ENCODE measurements at regions not wholly inside any gene's neighbourhood (a gene's known extent, or its start where the extent isn't known, plus 50 kb on each side); places are given as distances from the start of the nearest gene placed in this dataset.
"Not testable (repeated sequence)": the region's sequence is repeated elsewhere in the genome, so short reads cannot be mapped to it uniquely, and the experiment has no call there.

- Histone ChIP-seq H3K9ac (ENCODE audit: low read depth, low read length) (no peak overlapping the region), H3K36me3 (ENCODE audit: control insufficient read depth, insufficient read depth, low read length) (no peaks in the 10 kb centered on the region), H3K27ac (ENCODE audit: low read depth, low read length) (no peak overlapping the region), H3K27me3 (ENCODE audit: control insufficient read depth, insufficient read depth, low read length) (0 out of 2 replicates have a peak, but pooled peaks cover 5% of the 10 kb centered on the region), H3K4me1 (ENCODE audit: control insufficient read depth, insufficient read depth, low read length) (peaks cover 21% of the 10 kb centered on the region), H3K4me3 (ENCODE audit: low read depth, low read length) (no peak overlapping the region), H3K9me3 (ENCODE audit: control insufficient read depth, insufficient read depth, low read length) (no peaks in the 10 kb centered on the region)
These were observed 789.7 kb upstream of the RAB6C start for GRCh38 chr2:129189617-129190319.

- H3K27me3 ChIP-seq (ENCODE audit: control insufficient read depth, insufficient read depth, low read length) = 0 out of 2 replicates have a peak, but pooled peaks cover 5% of the 10 kb centered on the region
- no peaks in the 10 kb centered on the region for H3K36me3 ChIP-seq (ENCODE audit: control insufficient read depth, insufficient read depth, low read length)
- no peak overlapping the region for H3K4me3 ChIP-seq (ENCODE audit: low read depth, low read length)
- H3K27ac ChIP-seq (ENCODE audit: low read depth, low read length) = no peak overlapping the region
- H3K9me3 ChIP-seq (ENCODE audit: control insufficient read depth, insufficient read depth, low read length) = no peaks in the 10 kb centered on the region
- no peak overlapping the region for H3K9ac ChIP-seq (ENCODE audit: low read depth, low read length)
- H3K4me1 ChIP-seq (ENCODE audit: control insufficient read depth, insufficient read depth, low read length) = peaks cover 21% of the 10 kb centered on the region
These were observed 789.0 kb upstream of the RAB6C start for GRCh38 chr2:129190494-129190893.

GRCh38 chr2:129191530-129191929 lies 787.9 kb upstream of the RAB6C start:
- Histone ChIP-seq H3K27me3 (ENCODE audit: control insufficient read depth, insufficient read depth, low read length) (0 out of 2 replicates have a peak, but pooled peaks cover 5% of the 10 kb centered on the region), H3K4me1 (ENCODE audit: control insufficient read depth, insufficient read depth, low read length) (peaks cover 21% of the 10 kb centered on the region), H3K9ac (ENCODE audit: low read depth, low read length) (0 out of 2 replicates have a peak overlapping the region, but pooled peaks have one; percentile 9), H3K36me3 (ENCODE audit: control insufficient read depth, insufficient read depth, low read length) (no peaks in the 10 kb centered on the region), H3K9me3 (ENCODE audit: control insufficient read depth, insufficient read depth, low read length) (no peaks in the 10 kb centered on the region), H3K4me3 (ENCODE audit: low read depth, low read length) (no peak overlapping the region), H3K27ac (ENCODE audit: low read depth, low read length) (peak overlapping the region; percentile 56)

- Histone ChIP-seq H3K4me3 (ENCODE audit: low read depth, low read length) (no peak overlapping the region), H3K36me3 (ENCODE audit: control insufficient read depth, insufficient read depth, low read length) (no peaks in the 10 kb centered on the region), H3K27me3 (ENCODE audit: control insufficient read depth, insufficient read depth, low read length) (0 out of 2 replicates have a peak, but pooled peaks cover 5% of the 10 kb centered on the region), H3K4me1 (ENCODE audit: control insufficient read depth, insufficient read depth, low read length) (peaks cover 21% of the 10 kb centered on the region), H3K27ac (ENCODE audit: low read depth, low read length) (no peak overlapping the region), H3K9ac (ENCODE audit: low read depth, low read length) (no peak overlapping the region), H3K9me3 (ENCODE audit: control insufficient read depth, insufficient read depth, low read length) (no peaks in the 10 kb centered on the region)
These were observed 787.3 kb upstream of the RAB6C start for GRCh38 chr2:129192117-129192516.

GRCh38 chr2:129192841-129193253 lies 786.6 kb upstream of the RAB6C start:
- 0 out of 2 replicates have a peak, but pooled peaks cover 5% of the 10 kb centered on the region for H3K27me3 ChIP-seq (ENCODE audit: control insufficient read depth, insufficient read depth, low read length)
- no peaks in the 10 kb centered on the region for H3K36me3 ChIP-seq (ENCODE audit: control insufficient read depth, insufficient read depth, low read length)
- H3K4me3 ChIP-seq (ENCODE audit: low read depth, low read length) = no peak overlapping the region
- H3K9ac ChIP-seq (ENCODE audit: low read depth, low read length) = no peak overlapping the region
- no peak overlapping the region for H3K27ac ChIP-seq (ENCODE audit: low read depth, low read length)
- no peaks in the 10 kb centered on the region for H3K9me3 ChIP-seq (ENCODE audit: control insufficient read depth, insufficient read depth, low read length)
- H3K4me1 ChIP-seq (ENCODE audit: control insufficient read depth, insufficient read depth, low read length) = peaks cover 17% of the 10 kb centered on the region

GRCh38 chr2:129193961-129194360 lies 785.5 kb upstream of the RAB6C start:
- no peaks in the 10 kb centered on the region for H3K36me3 ChIP-seq (ENCODE audit: control insufficient read depth, insufficient read depth, low read length)
- no peaks in the 10 kb centered on the region for H3K9me3 ChIP-seq (ENCODE audit: control insufficient read depth, insufficient read depth, low read length)
- no peak overlapping the region for H3K9ac ChIP-seq (ENCODE audit: low read depth, low read length)
- 0 out of 2 replicates have a peak, but pooled peaks cover 5% of the 10 kb centered on the region for H3K27me3 ChIP-seq (ENCODE audit: control insufficient read depth, insufficient read depth, low read length)
- H3K4me3 ChIP-seq (ENCODE audit: low read depth, low read length) = no peak overlapping the region
- no peak overlapping the region for H3K27ac ChIP-seq (ENCODE audit: low read depth, low read length)
- peaks cover 22% of the 10 kb centered on the region for H3K4me1 ChIP-seq (ENCODE audit: control insufficient read depth, insufficient read depth, low read length)

DNA sequence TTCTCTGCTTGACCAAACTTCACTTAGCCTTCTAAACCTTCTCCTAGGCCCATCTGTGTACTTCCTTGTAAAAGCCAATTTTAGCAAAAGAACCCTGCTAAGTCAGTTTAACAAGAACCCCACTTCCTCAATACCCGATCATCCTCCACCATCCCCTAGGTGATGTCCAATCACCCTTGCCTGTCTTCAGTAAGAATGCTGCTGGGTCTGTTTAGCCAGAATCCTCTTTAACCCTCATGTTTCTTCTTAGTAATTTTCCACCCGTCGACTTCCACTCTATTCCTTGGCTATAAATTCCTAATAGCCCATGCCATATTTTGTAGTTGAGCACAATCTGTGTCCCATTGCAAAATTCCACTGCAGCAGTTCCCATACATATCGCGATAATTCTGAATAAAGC lies 780.0 kb upstream of the RAB6C start:
- H3K27ac ChIP-seq (ENCODE audit: low read depth, low read length) = no peak overlapping the region
- H3K27me3 ChIP-seq (ENCODE audit: control insufficient read depth, insufficient read depth, low read length) = no peaks in the 10 kb centered on the region
- 0 out of 2 replicates have a peak, but pooled peaks cover 5% of the 10 kb centered on the region for H3K4me1 ChIP-seq (ENCODE audit: control insufficient read depth, insufficient read depth, low read length)
- H3K36me3 ChIP-seq (ENCODE audit: control insufficient read depth, insufficient read depth, low read length) = no peaks in the 10 kb centered on the region
- no peak overlapping the region for H3K9ac ChIP-seq (ENCODE audit: low read depth, low read length)
- H3K4me3 ChIP-seq (ENCODE audit: low read depth, low read length) = no peak overlapping the region
- H3K9me3 ChIP-seq (ENCODE audit: control insufficient read depth, insufficient read depth, low read length) = no peaks in the 10 kb centered on the region

DNA sequence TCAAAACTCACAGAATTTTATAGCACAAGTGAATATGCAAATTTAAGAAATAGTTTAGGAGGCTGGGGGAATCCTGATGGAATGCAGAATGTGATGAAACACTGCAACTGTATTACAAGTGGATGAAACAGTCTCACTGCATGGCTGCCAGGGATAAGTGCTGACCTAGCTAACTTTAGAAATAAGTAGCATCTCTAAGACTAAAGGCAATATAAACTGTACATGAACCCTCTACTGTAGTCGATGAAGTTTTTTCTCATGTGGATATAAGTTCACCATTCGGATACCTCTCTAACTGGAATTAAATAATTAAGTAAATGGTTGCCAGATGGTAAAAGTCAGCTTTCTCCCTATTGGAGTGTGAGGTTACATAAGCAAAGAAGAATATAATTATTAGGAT lies 777.8 kb upstream of the RAB6C start:
- no peaks in the 10 kb centered on the region for H3K27me3 ChIP-seq (ENCODE audit: control insufficient read depth, insufficient read depth, low read length)
- H3K9ac ChIP-seq (ENCODE audit: low read depth, low read length) = no peak overlapping the region
- 0 out of 2 replicates have a peak, but pooled peaks cover 5% of the 10 kb centered on the region for H3K4me1 ChIP-seq (ENCODE audit: control insufficient read depth, insufficient read depth, low read length)
- no peak overlapping the region for H3K27ac ChIP-seq (ENCODE audit: low read depth, low read length)
- no peak overlapping the region for H3K4me3 ChIP-seq (ENCODE audit: low read depth, low read length)
- H3K9me3 ChIP-seq (ENCODE audit: control insufficient read depth, insufficient read depth, low read length) = no peaks in the 10 kb centered on the region
- no peaks in the 10 kb centered on the region for H3K36me3 ChIP-seq (ENCODE audit: control insufficient read depth, insufficient read depth, low read length)

DNA sequence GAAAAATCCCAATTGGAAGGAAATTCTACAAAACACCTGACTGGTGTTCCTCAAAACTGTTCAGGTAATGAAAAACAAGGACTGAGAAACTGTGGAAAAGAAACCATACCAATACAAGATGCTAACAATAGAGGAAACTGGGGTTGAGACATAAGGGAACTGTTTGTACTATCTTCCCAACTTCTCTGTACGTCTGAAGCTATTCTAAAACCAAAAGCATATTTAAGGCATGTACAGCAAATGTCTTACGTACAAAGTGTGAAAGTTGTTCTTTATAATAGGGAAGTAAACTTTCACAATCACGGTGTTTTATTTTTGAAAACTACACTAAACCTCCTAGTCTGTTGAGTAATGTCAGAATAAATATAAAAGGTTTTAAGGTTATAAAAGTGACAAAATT lies 776.1 kb upstream of the RAB6C start:
- no peaks in the 10 kb centered on the region for H3K9me3 ChIP-seq (ENCODE audit: control insufficient read depth, insufficient read depth, low read length)
- H3K27me3 ChIP-seq (ENCODE audit: control insufficient read depth, insufficient read depth, low read length) = no peaks in the 10 kb centered on the region
- H3K4me1 ChIP-seq (ENCODE audit: control insufficient read depth, insufficient read depth, low read length) = 0 out of 2 replicates have a peak, but pooled peaks cover 3% of the 10 kb centered on the region
- H3K4me3 ChIP-seq (ENCODE audit: low read depth, low read length) = no peak overlapping the region
- no peak overlapping the region for H3K9ac ChIP-seq (ENCODE audit: low read depth, low read length)
- H3K36me3 ChIP-seq (ENCODE audit: control insufficient read depth, insufficient read depth, low read length) = no peaks in the 10 kb centered on the region
- H3K27ac ChIP-seq (ENCODE audit: low read depth, low read length) = no peak overlapping the region

GRCh38 chr2:129204581-129204980 lies 774.9 kb upstream of the RAB6C start:
- not testable (repeated sequence) for H3K36me3 ChIP-seq (ENCODE audit: control insufficient read depth, insufficient read depth, low read length); H3K9ac ChIP-seq (ENCODE audit: low read depth, low read length); H3K27ac ChIP-seq (ENCODE audit: low read depth, low read length); H3K4me3 ChIP-seq (ENCODE audit: low read depth, low read length); H3K9me3 ChIP-seq (ENCODE audit: control insufficient read depth, insufficient read depth, low read length); H3K4me1 ChIP-seq (ENCODE audit: control insufficient read depth, insufficient read depth, low read length); H3K27me3 ChIP-seq (ENCODE audit: control insufficient read depth, insufficient read depth, low read length)

- Histone ChIP-seq H3K27ac (ENCODE audit: low read depth, low read length) (no peak overlapping the region), H3K4me3 (ENCODE audit: low read depth, low read length) (no peak overlapping the region), H3K36me3 (ENCODE audit: control insufficient read depth, insufficient read depth, low read length) (no peaks in the 10 kb centered on the region)
These were observed 774.3 kb upstream of the RAB6C start for GRCh38 chr2:129205176-129205575.

More at GRCh38 chr2:129205176-129205575, 774.3 kb upstream of the RAB6C start:
- no peaks in the 10 kb centered on the region for H3K4me1 ChIP-seq (ENCODE audit: control insufficient read depth, insufficient read depth, low read length)
- no peaks in the 10 kb centered on the region for H3K9me3 ChIP-seq (ENCODE audit: control insufficient read depth, insufficient read depth, low read length)
- H3K9ac ChIP-seq (ENCODE audit: low read depth, low read length) = no peak overlapping the region
- no peaks in the 10 kb centered on the region for H3K27me3 ChIP-seq (ENCODE audit: control insufficient read depth, insufficient read depth, low read length)
